ENCODE measurements at regions not wholly inside any gene's neighbourhood (a gene's known extent, or its start where the extent isn't known, plus 50 kb on each side); places are given as distances from the start of the nearest gene placed in this dataset.

GRCh38 chr19:30688696-30689095 is 316.5 kb downstream of the ZNF536 start (continued):
- TF ChIP-seq FOSB (CRISPR knock-in tag; IDR thresholded peaks at IDR 0.05) (no peak), CBX8 (IDR thresholded peaks at IDR 0.05) (no peak), SMC3 (IDR thresholded peaks at IDR 0.05) (no peak), HMGXB4 (CRISPR knock-in tag; IDR thresholded peaks at IDR 0.05; ENCODE audit: borderline replicate concordance) (no peak), CHD2 (IDR thresholded peaks at IDR 0.05; ENCODE audit: low read length, partially characterized antibody) (no peak), EHF (CRISPR knock-in tag; IDR thresholded peaks at IDR 0.05) (no peak), BCL3 (IDR thresholded peaks at IDR 0.05) (no peak)

GRCh38 chr19:30686826-30687566 is 314.8 kb downstream of the ZNF536 start:
- TF ChIP-seq FOSL2 (IDR thresholded peaks at IDR 0.05) (no peak), FOSL2 (CRISPR knock-in tag; IDR thresholded peaks at IDR 0.05) (no peak), ZFP36 (IDR thresholded peaks at IDR 0.05; ENCODE audit: borderline replicate concordance, partially characterized antibody) (no peak)
- FAIRE-seq (peak; percentile 18), ATAC-seq (no peak), DNase-seq (ENCODE audit: low read depth in 1 of 2, low spot score in 1 of 2) (no peak)
- H3K4me3 ChIP-seq = no peak overlapping the region
- no peaks in the 10 kb centered on the region for H3K9me3 ChIP-seq
- no peak overlapping the region for H3K4me2 ChIP-seq
- WGBS (ENCODE audit: missing lambda C conversion rate) = 21% methylated on average over 16 of the region's 16 CpGs
- H3K4me1 ChIP-seq = peaks cover 3% of the 10 kb centered on the region; the same call in 1 of the 3 replicates
- no peak overlapping the region for H3K27ac ChIP-seq
- ChIA-PET CTCF (interaction anchor here (0.6 to 10.8 kb wide), 9 partner anchors 7 to 1883 kb away, joined by 3 to 298 read pairs (median 3); no protein-coding TSS in a partner anchor), POLR2A (interaction anchor here (0.5 kb wide), 1 partner anchor 1687 kb away, joined by 3 read pairs; no protein-coding TSS in a partner anchor)

- POLR2A ChIA-PET = interaction anchor here (0.5 kb wide), 1 partner anchor 1688 kb away, joined by 3 read pairs; no protein-coding TSS in a partner anchor
- no peak overlapping the region for H3K27ac ChIP-seq
- no peak for ATAC-seq
- TF ChIP-seq HOXB13 (CRISPR knock-in tag; IDR thresholded peaks at IDR 0.05; ENCODE audit: low read depth) (no peak), RAD21 (conservative IDR thresholded peaks at IDR 0.05 in 1 of 2, IDR thresholded peaks at IDR 0.05 in 1 of 2) (peak; percentile 42 to 43; a peak in 3 of 5 replicates), SMC3 (IDR thresholded peaks at IDR 0.05) (0 out of 3 replicates have a peak, but pooled peaks have one; percentile 12), CTCF (IDR thresholded peaks at IDR 0.05) (peak; percentile 16; the same call in 1 of the 3 replicates), KDM1A (IDR thresholded peaks at IDR 0.05; ENCODE audit: low read depth) (no peak)
- FAIRE-seq = no peak
- WGBS (ENCODE audit: missing lambda C conversion rate) = 51% methylated on average over 23 of the region's 23 CpGs
- H3K9me3 ChIP-seq = no peaks in the 10 kb centered on the region
- no peak overlapping the region for H3K4me2 ChIP-seq
- DNase-seq (ENCODE audit: low read depth in 1 of 2, low spot score in 1 of 2) = no peak
- H3K4me1 ChIP-seq = peaks cover 3% of the 10 kb centered on the region; the same call in 1 of the 3 replicates
- no peak overlapping the region for H3K4me3 ChIP-seq
- CTCF ChIA-PET = interaction anchor here (0.6 to 10.8 kb wide), 12 partner anchors 8 to 1882 kb away, joined by 3 to 298 read pairs (median 3); no protein-coding TSS in a partner anchor
Measured at GRCh38 chr19:30686176-30686820, 314.1 kb downstream of the ZNF536 start.
